ENCODE measurements at regions not wholly inside any gene's neighbourhood (a gene's known extent, or its start where the extent isn't known, plus 50 kb on each side); places are given as distances from the start of the nearest gene placed in this dataset.

GRCh38 chr6:148027201-148027600 is 315.4 kb upstream of the SASH1 start:
- TF ChIP-seq CTCF (IDR thresholded peaks at IDR 0.05; ENCODE audit: low read length) (no peak), EZH2 (IDR thresholded peaks at IDR 0.05; ENCODE audit: borderline replicate concordance, low read length) (no peak)

Data from OCI-LY1 (cell line).